HG02970 (cell line): ENCODE measurements at regions not wholly inside any gene's neighbourhood (a gene's known extent, or its start where the extent isn't known, plus 50 kb on each side); places are given as distances from the start of the nearest gene placed in this dataset.

Experiments
- ATAC-seq: cut with Tn5 transposase; IDR thresholded peaks from one replicate; pipeline ENCODE4 v1.9.1; 2021; ENCODE audit warnings: mild to moderate bottlenecking, moderate library complexity, moderate number of reproducible peaks; ENCODE audit not compliant: unreplicated experiment, low FRiP score

DNA sequence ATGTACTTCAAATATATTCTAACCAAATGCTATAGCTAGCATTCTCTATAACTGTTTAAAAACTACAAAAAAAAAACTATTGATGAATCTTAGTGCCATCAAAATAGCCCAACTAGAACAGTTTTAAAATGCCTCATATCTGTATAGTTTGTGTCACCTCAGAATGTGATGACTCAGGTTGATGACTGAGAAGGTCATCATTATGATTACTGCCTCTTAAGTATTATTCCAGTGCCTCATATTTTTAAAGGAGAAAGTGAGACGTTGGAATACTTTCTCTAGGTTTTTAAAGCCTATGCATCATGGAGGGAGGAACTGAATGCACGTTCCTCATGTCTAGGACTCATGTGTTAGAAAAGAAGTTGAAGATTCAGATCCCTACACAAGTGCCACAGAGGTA, 88.2 kb downstream of the TMA16 start:
- no peak for ATAC-seq

DNA sequence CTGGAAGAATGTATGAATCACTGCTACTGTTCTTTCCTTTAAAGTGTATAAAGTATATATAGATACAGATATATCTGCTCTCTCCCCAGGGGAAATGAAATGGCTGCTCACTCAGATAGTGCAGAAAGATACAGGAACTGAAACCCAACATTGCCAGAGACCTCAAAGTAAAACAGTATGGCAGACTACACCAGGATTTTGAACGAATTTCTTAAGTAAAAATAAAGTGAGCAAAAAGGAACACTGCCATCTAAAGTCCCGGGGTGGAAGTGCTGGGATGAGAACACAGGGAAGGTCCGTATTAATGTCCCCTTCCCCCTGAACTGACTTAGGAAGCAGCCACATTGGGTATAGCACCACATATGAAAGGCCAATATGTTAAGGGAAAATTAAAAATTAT, 93.4 kb downstream of the TMA16 start:
- peak; percentile 46 for ATAC-seq

DNA sequence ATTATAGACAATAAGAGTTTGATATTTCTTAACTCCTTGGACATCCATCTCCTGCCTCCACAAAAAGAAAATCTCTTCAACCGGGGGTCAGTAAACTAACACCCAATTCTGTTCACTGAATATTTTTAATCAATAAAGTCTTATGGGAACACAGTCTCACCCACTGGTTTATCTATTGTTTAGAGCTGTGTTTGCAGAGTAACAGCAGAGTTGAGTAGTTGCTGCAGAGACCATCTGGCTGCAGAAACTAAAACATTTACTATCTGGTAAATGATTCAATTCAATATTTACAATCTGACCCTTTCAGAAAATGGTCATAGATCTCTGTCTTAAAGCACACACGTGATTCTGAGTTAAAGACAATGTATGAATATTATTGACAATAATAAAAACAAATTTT, 94.0 kb downstream of the TMA16 start:
- ATAC-seq, result no peak

DNA sequence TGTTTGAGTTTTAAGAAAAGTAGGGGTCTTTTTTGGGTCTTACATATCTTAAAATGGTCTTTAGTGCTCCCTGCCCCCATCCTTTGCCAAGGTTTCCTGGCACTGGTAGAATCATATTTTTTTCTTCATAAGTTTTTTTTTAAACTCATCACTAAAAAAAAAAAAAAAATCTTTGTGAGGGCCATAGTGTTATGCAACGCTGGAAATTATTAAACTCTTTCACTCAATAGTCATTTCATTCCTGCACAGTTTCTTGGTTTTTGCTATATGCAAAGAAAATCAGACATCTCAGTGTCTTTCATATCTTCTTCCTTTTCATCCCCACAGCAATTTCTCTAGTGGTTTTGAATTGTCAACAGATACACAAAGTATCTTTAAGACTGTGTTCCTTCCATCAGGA, 95.6 kb downstream of the TMA16 start:
- ATAC-seq, result peak; percentile 39

DNA sequence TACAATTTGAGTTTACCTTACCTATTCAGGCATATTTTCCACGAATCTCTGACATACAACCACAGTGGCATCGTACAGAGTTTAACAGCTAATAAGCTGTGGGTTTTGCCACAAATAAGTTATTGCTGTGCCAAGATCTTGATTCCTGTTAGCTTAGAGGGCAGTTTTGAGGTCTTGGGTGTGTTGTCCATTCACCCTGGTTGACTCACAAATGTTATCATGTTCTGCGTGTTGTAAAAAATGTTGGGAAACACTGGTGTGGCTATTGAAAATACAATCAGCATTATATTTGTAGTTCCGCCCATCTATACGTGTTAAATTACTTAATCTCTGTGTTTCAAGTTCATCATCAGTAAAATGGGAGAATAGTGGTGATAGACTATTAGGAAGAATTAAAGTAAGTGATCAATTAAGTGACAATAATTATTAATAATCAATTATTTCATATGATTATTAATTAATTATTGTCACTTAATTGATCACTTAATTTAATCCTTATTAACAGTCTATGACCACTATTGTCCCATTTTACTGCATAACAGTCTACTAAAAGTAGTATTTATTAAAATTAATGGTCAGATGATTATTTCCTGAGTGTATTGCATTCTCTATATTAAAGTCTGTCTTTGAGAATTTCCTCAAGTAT, 96.3 kb downstream of the TMA16 start:
- ATAC-seq, result no peak

DNA sequence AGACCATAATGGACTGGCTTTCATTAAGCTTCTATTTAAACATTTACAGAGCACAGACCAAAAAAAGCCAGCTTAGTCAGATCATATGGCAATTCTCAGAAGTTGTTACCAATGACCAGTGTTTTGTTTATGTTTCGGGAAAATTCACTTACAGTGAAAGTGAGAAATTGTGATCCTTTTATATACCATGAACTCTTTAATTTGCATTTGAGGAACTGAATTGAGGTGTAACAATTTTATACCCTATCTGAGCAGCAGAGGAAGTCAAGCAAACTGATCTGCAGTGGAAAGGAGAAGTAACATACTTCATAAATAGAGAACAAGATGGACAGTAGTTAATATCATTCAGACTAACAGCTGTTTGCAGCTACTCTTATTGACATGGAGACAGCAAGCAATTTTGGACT, 97.1 kb downstream of the TMA16 start:
- peak; percentile 89 for ATAC-seq

DNA sequence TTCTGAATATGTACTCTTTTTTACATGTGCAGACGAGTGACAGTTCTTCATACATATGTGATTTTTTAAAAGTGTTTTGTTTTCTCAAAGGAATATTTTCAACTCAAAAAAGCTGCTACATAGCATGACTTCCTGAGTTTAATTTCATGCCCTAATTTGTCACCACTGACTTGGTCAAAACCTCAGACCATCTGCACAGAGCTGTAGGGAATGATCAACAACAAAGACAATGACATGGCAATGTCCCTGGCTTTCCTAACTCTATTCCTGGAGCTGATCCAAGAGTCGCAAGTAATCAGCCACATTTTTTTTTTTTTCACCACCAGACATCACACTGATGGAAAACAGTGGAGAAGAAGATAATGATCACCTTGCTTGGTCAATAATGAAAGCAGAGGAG, 97.7 kb downstream of the TMA16 start:
- ATAC-seq, result no peak

DNA sequence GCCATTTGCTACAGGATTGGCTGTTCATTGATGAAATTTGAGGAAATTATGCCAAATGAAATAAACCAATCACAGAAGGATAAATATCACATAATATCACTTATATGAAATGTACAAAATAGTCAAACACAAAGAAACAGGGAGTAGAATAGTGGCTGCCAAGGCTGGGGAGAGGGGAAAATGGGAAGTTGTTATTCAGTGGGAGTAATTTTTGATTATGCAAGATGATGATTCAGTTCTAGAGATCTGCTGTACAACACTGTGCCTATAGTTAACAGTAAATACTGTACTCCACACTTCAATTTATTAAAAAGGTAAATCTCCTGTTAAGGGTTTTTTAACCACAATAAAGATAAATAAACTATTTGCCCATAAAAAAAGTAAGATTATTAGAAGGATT, 101.1 kb downstream of the TMA16 start:
- no peak for ATAC-seq

DNA sequence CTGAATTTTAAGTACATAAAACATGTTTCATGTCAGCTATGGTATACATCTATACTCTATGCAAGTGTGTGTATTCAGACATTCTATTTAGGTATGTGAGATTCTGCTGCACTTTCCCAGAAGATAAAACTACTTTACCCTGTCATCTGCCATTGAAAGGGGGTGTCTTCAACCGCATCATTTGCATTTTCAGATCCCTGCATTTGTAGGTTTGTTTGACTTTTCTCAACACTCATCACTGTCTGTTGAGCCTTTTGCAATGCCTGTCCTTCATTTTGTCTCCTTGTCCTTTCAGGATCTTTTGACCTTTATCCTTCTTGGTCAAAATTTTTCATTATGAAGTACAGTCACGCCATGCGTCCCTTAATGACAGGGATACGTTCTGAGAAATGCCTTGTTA, 103.5 kb downstream of the TMA16 start:
- ATAC-seq, result no peak

DNA sequence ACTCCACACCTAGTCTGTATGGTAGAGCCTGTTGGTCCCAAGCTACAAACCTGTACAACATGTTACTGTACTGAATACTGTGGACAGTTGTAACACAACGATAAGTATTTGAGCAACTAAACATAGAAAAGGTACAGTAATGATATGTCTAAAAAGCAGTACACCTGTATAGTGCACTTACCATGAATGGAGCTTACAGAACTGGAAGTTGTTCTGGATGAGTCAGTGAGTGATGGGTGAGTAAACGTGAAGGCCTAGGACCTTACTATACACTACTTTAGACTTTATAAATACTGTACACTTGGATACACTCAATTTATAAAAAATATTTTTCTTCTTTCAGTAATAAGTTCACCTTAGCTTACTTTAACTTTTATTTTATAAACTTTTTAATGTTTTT, 104.0 kb downstream of the TMA16 start:
- no peak for ATAC-seq

DNA sequence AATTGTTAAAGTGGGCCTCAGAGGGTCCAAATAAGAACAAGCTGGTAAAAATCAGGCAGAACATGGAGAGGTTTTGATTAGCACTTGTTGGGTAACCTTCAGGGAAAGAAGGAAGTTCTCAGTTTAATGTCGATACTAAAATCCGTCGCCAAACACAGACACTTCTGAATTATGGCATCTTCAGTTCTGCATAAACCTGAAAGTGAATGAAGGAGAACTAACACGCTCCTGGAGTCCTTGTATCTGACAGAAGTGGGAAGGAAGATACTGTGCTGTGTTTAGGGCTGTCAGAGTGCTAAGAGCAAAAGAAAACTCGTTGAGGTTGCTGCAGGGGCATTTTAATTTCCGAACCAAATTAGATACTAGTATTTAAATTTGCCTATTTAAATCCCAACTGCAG, 106.2 kb downstream of the TMA16 start:
- no peak for ATAC-seq

DNA sequence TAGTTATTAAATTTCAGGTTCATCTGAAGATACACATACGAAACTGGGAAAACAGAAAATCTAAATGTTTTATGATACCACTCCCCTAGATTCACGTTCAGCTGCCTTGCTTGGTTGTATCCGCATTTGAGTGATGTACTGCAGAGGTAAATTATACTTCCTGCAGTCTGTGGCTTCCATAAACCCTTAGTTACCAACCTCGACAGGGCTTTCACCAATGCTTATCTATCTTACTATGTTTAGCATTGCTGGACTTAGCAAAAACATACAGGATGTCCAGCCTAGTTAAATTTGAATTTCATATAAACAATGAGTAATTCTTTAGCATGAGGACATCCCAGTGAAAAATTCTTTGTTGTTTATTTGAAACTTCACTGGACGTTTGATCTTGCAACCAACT, 108.8 kb downstream of the TMA16 start:
- no peak for ATAC-seq

DNA sequence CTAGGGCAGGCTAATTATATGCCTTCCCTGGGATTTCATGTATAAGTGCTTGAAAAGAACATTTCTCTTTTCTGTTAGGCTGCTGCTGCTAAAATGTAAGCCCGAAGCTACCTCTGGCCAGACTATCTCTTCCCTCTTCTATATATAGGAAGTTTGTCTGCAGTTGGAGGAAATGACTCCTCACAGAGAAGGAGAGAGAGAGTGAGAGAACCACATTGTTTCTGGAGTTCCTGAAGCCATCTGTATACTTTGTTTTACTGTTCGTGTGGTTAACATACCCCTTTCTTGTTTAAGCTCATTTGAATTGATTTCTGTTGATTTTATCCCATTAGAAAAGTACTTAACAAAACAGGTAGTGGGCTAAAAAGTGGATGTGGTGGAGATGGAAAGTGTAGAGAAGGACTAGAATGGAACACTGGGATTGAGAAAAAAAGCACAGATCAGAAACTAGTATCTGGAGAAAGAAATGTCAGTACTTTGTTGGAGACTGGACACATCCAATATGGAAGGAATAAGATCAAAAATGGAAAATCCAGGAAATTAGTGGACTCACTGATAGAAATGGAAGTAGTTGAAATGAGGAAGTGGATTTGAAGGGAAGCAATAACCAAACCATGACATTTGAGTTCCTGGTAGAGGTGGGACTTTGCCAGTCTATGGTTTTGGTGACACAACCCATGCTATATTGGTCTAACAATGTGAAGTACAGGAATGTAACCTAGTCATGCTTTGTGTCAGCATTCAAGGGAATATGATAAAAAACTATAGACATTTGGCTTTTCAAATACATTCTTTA, 112.6 kb downstream of the TMA16 start:
- no peak for ATAC-seq

DNA sequence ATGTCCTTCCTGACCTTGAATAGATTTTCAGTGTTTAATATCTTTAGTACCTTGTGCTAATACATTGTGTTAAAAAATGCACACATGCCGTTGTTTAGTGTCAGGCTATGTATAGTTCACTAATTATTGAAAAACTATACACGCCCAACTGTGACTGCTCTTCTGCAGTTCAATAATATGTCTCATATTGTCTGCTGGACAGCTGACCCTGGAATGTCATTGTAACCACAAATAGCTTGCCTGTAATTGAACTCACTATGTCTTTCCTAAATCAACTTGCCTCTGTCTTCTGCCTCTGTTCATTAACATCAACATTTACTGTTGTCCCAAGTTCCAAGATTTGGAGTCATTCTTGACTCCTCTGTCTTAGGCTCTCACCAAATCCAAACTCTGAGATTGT, 114.5 kb downstream of the TMA16 start:
- ATAC-seq, result no peak

DNA sequence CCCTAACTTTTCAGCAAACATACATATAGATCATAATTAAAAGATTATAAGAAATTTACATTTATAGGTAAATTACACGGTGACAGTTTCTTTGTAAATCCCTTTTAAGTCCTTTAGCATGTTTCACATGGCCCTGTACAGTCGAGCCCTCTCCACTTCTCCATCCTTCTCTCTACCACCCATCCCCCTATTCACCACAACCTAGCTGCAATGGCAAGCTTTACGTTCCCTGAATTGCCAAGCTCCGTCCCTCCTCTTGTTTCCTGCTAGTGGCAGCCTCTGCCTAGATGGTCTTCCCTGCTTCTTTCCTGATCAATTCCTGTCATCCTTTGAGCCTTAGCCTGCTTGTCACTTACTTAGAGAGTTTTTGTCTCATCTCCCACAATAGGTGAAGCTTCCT, 116.2 kb downstream of the TMA16 start:
- no peak for ATAC-seq

DNA sequence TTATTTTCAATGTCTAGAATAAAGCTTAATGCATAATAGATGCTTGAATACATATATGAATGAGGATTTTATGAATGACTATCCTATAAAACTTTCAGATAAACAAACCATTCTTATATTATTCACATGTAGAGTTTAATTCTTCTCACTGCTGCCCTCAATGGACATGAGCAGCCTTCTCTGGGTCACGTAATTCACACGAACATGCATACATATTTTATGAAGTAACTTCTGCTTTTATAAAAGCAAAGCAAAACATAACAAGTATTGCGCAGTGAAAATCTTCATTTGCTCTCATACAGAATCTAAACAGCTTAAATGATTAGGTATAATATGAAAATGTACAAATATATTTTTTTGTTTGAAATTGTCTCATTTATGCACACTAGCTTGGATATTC, 116.7 kb downstream of the TMA16 start:
- ATAC-seq, result no peak

DNA sequence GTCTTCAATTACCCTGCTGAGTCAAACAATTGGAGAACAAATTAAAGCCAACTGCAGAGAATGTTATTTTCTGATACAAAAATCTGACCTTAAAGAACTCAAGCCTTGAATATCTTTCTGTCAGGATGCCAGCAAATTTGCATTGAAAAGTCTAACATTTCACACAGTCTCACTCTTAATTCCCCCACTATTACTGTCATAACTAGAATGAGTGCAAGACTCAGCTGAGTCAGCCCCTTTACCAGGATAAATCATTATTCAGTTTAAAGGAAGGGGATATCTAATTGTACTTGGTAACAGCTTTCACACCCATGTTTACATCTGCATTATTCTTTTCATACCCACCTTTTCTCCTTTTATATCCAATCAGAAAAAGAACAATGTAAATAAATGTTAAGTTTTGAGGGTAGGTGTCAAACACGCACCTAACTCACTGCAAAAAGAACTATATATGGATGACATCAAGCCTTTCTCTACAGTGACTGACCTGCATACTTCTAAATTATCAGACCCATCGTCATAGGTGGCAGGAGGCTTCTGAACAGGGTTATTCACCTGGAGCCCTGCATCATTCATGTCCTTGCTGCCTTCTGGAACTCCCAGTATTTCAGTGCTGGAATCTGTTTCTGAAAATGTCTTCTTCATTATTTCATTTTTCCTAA, 117.4 kb downstream of the TMA16 start:
- peak; percentile 69 for ATAC-seq

DNA sequence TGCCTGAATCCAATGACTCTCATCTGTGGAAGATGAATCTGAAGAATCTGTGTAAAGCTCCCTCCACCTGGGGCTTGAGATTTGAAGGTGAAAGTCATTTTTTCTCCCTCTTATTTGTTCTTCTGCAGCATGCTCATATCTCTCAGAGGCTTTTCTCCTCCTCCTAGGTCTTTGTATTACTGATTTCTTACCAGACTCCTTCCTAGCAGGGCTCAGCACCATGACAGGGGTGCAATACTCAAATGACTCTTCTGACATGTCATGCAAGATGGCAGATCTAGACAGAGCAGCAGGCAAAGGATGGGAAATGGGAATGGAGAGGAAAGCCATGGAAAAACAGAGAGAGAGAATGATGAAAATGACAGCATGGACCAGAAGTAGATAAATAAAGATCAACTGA, 118.3 kb downstream of the TMA16 start:
- no peak for ATAC-seq

DNA sequence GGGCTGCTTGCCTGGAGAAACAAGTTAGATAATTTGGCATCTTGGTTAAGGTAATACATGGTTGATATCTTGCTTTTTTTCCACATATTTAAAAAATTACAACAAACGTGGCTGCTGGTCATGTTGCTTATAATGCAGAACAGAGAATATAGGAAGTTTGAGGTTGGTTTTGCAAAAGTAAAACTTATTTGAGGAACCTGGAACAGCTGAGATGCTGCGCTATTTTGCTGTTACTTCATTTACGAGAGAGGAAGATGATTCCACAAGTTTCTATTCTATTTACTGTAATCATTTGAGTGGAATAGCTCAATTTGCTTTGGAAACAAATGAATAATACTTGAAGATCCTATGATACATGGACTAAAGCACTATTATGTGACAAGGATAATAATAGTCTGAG, 118.9 kb downstream of the TMA16 start:
- ATAC-seq, result no peak

DNA sequence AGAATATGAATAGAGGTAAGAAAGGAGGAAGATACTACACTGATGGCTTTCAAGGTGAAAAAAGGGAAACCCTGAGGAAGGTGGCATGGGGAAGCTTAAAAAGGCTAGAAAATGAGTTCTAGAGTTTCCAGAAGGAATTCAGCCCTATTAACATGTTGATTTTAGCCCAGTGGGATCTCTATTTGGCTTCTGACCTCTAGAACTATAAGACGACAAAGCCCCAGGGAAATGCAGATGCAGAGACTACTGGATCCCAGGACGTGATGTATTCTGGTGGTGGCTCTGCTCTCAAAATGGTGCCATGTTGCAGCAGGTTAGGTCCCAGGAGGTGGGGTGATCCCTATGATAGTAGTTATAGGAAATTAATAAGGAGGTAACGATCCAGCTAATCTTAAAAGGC, 120.4 kb downstream of the TMA16 start:
- no peak for ATAC-seq

DNA sequence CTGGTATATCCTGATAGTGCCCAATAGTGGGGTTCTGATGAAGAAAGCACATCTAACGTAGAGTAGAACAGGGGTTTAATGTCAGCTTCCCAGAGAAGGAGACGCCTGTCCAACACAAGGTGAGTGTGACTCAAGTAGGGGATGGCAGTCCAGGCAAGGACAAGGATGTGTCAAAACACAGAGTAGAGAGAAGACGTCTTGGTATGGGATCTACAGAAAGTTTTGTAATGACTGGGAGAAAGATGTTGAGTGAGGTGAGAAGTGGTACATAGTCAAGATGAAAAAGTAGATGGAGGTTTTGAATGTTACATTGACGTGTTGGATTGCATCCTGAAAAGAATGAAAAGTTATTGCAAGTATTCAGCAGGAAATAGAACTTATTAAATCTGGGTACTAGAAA, 124.4 kb downstream of the TMA16 start:
- no peak for ATAC-seq

DNA sequence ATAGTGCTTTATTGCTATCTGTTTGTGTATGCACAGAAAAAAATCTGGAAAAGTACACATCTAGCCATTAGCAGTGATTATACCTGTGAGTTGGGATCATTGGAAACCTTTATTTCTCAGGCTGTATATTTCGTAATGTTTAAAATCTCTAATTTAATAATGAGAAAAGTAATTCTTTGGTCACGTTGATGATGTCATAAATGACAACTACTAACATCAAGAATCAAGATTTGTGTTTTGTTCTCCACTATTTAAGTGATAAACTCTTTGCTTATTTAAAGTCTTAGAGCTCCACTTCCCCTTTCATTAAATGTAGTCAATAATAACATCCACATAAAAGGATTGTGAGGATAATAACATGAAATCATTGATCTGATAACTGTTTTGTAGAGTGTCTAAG, 126.2 kb downstream of the TMA16 start:
- ATAC-seq, result no peak
